HG03439 (cell line): ENCODE measurements at regions not wholly inside any gene's neighbourhood (a gene's known extent, or its start where the extent isn't known, plus 50 kb on each side); places are given as distances from the start of the nearest gene placed in this dataset.
"Not testable (repeated sequence)": the region's sequence is repeated elsewhere in the genome, so short reads cannot be mapped to it uniquely, and the experiment has no call there.

Experiments used
- ATAC-seq: cut with Tn5 transposase; IDR thresholded peaks from one replicate; pipeline ENCODE4 v1.9.1; 2021; ENCODE audit warnings: mild to moderate bottlenecking, moderate library complexity; ENCODE audit not compliant: unreplicated experiment

DNA sequence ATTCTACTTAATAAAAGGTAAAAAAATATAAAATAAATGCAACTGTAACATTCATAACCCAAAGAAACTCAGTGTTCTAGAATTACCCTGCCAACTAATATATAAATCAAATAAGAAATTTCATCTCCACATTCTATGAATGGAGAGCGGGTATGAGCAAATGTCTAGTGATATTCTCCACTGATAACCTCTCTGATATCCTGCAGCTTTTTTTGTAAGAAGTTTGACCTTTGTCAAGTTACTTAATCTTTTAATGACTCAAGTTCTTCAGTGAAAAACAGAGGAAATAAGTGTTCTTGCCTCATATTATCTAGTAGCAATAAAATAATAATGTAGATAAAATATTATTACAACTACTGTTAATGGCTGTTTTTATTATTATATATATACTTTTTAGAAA lies 1275.6 kb upstream of the CDH9 start:
- ATAC-seq: no peak

DNA sequence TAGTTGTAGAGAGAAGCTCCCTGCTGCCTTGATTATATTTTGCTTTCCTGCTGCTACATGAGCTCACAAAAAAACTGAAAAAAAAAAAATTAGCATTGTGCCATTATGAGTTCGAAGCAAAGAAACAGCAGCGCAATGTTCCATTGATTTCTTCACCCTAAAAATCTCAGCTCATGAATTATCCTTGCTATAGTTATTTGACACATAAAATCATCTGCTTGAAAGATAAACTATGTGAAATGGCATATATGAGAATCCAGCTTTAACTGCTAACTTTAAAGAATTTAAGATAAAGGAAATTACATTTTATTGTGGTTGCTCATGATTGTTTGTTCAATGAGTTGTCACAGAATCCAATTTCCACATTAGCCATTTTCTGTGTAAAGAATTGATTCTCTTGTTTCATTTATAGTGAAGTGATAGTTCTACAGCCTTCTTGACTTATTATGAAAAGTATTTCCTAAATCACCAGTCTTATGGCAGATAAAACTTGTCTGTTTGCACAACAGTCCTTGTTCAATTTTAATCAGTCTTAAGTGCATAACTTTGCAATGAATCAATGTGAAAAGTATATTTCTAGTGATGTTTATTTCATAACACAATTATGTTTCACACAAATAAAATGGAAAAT lies 1275.0 kb upstream of the CDH9 start:
- no peak for ATAC-seq

DNA sequence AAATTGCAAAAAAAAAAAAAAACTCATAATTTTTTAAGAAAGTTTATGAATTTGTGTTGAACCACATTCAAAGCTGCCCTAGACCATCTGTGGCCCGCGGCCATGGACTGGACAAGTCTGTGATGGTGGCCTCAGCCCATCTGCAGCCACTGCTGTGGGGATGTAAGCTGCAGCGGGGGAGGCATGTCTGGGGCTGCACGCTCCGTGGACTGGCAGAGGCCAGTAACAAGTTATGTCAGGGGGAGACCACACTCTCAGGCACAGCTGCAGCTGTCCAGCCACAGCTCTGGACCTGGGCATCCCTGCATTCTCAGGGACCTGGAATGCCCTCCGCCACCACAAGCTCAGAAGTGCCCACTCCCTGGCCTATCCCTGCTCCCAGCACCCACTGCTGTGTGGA lies 1272.3 kb upstream of the CDH9 start:
- no peak for ATAC-seq

DNA sequence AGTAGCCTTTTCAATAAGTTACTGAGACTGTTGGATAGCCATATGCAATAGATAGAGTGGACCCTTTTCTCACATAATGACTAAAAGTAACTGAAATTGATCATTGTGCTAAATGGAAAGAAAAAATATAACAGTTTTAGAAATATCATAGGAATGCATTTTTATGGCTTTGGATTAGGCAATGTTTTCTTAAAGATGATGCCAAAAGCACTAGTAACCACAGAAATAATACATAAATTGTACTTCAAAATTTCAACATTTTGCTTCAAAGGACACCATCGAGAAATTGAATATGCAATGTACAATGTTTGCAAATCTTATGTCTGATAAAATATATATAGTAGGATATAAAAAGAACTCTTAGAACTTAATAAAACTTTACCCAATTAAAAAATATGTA lies 1267.5 kb upstream of the CDH9 start:
- ATAC-seq: no peak

DNA sequence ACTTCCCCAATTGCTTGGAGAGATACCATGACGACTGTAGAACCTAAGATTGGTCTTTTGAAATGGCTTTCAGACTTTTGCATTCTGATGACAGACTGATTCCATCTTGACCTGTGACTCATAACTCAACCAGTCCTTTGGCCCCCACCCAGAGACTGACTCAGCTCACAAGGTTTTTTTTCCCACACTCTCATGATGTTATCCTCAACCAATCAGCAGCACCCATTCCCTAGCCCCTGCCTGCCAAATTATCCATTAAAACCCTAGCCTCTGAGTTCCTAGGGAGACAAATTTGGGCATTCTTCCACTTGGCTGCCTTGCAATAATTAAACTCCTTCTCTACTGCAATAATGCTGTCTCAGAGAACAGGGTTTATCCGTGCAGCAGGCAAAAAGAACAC lies 1263.3 kb upstream of the CDH9 start:
- no peak for ATAC-seq

DNA sequence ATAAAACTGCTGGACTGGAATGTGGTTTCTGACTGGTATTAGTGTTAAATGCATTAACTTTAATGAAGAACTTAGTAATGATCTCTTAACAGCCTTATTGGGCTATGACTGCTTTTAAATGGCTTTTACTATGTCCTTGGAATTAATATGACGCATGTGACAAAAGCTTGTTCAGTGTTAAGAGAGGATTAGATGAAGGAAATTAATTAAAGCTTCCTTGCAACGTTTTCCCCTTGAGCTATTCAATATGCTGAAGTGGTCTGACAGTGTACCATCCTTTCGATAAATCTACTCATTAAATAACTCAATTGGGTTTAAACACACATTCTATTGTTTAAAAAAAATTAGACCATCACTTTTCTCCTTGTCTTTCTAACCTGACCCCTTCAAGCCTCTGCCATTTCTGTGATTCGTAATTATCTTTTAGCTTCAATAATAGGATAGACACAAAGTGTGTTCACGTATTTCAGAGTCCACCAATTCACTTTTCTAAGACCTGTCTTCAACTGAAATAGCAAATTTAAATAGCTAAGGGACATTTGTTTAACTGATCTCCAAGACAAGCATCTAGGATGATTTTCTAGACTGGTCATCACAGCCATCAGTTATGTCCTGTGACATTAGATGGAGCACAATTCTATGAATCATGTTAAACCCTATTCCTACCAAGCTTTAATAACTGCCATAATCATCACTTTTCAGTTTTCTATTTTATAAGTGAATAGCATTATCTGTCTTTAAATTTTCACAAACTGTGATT lies 1258.0 kb upstream of the CDH9 start:
- no peak for ATAC-seq

DNA sequence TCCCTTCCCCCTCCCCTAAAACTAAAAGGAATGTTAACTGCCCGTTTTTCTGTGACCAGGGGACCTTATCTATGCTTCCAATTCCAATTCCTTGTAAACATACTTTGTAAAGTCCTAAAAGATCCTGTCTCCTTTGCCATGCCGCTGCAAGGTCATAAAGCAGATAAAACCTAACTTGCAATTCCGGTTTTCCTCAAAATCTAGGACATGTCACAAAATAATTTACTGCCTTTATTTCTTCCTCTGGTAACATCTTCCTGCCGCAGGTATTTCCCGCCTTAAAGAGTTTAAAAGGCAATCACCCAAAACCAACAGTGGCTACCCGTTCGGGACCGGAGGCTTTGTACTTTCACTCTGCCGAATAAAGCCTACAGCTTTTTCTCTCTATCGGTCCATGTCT lies 1248.6 kb upstream of the CDH9 start:
- ATAC-seq: not testable (repeated sequence)

DNA sequence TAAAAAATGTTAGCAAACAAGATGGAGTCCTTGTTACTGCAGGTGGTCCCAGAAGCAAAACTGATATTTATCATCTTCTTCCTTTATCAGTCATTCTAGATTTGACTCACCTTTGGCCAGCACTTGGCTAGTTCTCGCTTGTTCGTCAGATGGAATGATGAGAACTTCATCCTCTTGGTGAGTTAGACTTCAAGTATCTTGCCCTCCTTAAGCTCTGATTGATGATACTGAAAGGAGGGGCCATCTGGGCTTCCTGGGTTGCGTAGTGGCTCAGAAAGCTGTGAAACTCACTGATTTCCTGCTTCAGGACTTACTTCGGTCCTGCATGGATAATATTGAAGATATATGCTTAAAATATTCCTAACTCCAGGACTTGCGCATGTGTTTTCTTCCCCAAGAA lies 1248.2 kb upstream of the CDH9 start:
- ATAC-seq: no peak

DNA sequence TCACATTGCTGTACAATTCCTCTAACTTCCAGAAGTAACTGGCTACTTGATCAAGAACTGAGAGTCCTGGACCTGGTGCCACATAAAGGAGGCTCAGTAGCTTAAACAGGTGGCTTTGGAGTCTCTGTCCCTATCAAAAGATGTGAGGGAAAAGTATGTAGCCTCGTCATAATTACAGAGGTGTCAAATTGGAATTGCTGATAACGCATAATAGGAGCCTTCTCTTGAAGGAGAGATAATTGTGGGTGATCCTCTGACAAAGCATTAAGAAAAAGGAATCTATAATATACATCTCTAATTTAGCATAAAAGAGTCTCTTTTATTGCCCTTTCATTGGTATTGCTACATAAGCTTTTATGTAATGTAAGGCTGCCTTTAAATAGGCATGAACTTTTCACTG lies 1246.4 kb upstream of the CDH9 start:
- no peak for ATAC-seq

DNA sequence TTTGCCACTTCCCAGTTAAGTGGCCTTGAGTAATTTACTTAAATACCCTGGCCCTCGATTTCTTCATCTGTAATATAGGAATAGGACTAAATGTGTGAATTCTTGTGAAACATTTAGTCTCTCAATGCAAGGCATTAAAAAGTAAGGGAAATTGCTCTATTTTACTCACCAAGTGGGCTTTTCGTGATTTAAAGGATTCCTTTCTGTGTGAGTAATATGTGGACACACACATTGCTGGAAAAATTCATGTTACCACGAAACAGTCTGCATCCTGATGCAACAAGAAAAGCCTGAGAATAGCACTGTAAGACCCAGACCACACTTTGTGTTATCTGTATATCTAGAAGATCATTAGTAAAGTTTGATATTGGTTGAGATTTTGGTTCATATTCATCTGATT lies 1243.0 kb upstream of the CDH9 start:
- no peak for ATAC-seq

DNA sequence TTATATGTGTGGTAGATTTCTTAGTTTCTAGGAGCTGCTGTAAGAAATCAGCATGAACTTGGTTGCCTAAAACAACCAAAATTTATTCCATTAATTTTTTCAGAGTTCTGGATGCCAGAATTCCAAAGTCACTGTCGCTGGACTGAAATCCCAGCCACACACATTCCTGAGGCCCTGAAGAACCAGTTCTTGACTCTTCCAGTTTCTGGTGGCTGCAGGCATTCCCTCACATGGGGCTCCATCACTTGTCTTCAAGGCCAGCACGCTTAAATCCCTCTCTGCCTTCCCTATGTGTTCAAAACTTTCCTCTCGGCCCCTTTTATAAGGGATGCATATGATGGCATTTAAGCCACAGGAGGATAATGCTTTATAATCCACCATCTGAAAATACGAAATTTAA lies 1237.5 kb upstream of the CDH9 start:
- no peak for ATAC-seq

DNA sequence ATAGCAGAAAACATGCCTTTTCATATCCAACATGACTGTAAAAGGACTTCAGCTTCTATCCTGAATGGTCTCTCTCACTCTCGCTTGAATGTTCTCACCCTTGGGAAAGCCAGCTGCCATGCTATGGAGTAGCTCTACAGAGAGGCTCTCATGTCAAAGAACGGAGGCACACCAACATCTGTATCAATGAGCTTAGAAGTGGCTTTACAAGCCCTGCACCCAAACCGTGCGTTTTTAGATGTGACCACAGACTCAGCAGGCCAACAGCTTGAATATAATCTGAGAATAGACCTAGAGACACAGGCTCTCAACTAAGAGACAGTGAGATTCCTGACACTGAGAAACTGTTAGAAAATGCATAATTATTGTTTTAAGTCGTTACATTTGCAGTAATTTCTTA lies 1231.6 kb upstream of the CDH9 start:
- no peak for ATAC-seq

DNA sequence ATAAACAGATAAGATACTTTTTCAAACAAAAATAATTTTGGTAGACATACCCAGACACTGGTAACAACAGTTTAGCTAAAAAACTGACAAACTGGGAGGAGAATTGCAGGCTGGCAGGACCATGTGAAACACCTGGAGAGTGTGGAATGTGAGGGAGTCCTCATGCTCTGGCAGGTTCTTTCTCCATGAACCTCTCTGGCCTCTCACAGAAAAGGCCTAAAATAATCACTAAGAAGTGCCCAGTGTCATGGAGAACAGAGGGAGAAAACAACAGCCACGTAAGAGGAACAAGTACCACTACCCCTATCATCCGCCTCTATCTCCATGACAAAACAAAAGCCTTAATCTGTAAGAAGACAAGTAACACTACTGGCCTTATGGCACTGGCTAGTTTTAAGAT lies 1227.5 kb upstream of the CDH9 start:
- ATAC-seq: no peak

DNA sequence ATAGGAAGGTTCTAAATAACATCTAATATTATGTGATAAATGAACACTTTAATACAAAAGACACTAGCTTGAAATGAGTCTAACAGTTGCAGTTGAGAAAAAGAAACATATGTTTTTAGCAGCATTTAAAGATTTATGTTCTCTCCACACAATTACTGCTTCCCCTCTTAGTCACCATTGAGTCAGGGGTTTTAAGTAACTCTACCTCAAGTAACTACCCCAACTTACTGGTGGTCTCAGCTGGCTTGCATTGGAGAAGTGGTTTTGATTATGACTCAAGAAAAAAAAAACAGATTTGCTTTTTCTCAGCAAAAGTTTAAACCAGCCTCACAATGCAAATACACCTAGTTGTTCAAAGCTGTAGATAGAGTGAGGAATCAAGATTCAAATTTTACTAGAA lies 1216.5 kb upstream of the CDH9 start:
- ATAC-seq: no peak

DNA sequence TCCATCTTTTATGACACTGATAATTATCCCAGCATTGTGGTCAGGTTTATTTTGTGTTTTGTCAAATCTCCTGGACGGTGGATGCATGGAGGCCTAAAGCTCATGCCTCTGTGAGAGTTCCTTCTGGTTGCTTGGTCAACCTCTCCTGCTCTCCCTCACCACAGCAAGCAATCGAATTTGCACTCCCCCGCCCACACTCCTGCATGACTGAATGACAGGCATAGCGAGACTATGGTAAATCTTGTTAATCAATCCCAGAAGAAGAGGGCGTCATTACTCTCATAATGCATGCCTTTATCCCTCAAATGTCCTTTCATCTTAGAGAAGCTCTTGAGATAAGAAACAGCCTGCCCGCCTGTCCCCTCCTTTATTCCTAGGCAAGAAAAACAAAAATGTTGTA lies 1215.0 kb upstream of the CDH9 start:
- no peak for ATAC-seq

DNA sequence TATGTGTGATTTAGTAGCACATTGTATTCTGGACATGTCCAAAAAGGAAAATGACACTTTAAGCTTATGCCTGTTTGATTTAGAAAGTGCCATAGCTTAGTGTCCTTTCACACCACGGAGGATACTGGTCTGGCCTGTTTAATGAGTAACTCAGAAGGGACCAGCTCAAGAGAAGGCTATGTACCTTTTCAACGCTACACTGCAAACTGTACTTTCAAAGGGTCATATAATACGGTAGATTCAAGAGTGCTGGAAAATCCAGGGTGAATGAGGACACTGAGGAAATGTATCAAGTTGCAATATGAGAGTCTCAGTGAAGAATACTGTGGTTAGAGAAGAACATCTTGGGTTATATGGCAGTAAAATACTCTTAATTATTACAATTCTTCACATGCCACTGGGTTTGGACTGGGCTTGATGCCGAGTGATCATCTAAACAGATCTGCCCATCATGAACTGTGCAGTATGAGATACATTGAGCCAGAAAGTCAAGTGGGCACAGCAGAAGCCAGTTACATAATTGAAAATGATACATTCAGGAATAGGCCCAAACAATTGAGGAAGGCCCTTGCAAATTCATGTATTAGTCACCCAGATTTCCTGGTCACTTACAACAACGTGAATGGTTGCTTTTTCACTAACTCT lies 1211.5 kb upstream of the CDH9 start:
- no peak for ATAC-seq

DNA sequence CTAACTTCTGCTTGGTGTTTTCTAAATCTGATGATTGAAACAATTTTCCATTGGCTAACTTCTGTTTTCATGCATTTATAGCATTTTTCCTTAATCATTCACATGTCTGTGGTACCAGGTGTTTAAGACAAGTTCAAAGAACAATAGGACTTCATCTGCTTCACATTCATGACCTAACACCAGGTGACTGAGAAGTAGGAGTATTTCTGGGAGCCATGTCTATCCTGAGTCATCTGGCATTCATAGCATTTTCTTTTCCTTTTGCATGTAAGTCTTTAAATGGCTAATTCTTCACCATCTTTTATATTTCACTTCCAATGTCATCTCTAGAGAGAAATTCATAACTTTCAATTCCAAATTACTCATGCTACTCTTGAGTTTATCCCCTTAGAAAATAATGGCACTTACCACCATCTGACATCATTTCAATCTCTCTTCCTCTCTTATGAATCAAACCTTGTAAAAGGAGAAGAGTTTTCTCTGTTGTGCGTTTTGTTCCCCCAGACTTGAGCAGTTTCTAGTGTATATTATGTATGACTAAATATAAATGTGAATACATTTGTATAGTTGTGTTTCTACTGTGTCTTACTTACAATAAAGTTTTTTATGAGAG lies 1196.1 kb upstream of the CDH9 start:
- ATAC-seq: no peak

DNA sequence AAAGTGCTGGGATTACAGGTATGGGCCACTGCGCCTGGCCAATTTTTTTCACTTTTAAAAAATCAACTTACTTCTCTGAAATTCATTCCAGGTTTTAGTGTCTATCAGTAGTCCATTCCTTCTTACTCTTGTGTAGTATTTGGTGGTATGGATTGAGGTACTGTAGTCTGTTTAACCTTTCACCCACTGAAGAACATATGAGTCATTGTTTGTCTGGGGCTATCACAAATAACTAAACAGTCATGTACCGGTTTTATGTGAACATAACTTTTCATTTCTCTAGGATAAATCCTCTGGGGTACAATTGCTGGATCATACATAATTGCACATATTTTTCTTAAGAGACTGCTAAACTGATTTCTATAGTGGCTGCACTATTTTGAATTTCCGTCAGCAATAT lies 1188.0 kb upstream of the CDH9 start:
- ATAC-seq: no peak

DNA sequence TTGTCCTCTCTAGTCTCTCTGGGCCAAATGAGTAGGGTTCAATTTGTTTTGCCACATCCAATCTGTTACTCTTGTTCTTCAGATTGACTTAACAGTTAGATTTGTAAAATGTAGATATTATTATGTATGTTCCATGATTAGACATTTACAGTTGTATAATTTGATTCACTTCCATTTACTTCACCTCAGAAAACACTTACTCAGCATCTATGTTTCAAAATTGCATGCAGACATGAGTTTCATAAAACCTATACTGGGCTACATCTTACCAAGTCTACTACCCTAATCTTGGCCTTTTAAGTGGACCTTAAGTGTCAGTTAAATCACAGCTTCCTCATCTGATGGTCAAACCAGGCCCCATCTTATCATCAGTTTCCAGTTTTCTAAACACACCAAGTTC lies 1181.2 kb upstream of the CDH9 start:
- no peak for ATAC-seq

DNA sequence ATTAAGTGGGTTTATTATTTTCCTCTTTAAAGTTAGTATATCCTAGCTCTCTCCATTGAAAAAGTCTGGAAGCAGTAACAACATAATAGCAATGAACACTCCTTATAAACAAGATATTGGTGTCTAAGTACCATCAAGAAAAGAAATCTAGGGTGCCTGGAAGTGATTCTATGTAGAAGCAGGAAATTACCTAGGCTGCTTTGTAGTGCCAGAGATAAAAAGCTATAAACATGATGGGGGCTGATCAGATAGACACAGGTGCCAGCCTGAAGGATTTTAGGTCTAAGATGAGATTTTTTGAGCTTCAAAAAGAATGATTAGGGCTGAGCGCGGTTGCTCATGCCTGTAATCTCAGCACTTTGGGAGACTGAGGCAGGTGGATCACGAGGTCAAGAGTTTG lies 1179.3 kb upstream of the CDH9 start:
- ATAC-seq: no peak

DNA sequence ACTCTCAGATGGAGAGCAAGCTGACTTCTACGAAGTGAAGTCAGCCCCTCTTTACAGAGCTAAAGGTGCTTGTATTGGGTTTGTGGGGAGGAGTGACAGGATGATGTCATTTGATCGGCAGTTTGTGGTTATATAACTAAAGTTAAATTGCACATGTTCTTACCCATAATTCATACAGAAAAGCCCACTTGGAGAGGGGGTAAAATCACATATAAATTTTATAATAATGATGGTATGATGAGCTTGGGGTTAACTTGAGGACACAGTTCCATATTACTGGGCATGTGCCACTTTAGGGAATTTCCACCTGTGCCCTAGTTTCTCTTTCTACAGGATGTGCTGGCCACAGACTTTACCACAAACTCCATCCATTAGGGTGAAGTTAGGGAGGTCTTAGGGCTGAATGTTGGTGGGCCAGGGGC lies 1178.6 kb upstream of the CDH9 start:
- ATAC-seq: no peak

DNA sequence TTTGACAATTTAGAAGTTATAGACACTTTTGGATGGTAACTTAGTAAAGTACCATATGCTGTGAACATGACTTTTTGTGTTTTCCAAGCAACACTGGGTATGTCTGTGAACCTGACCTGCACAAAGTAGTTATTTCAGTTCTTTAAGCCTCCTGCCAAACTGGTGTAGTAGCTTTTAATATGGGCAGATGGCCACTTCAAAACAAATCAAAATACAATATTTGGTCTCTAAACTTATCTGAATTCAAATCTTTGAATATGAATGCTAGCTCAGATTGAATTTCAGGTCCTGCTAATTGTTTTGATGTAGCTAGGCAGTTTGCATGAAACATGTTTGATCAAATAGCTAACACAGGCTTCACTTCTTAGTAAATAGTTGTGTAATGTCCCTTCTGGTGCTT lies 1176.7 kb upstream of the CDH9 start:
- ATAC-seq: no peak
